Stimulated activated CD8-positive, alpha-beta memory T cell treated with anti-CD3 and anti-CD28 coated beads, Interleukin-15, amount 100 ng/mL, for 1 hour (primary cell): ENCODE measurements at regions not wholly inside any gene's neighbourhood (a gene's known extent, or its start where the extent isn't known, plus 50 kb on each side); places are given as distances from the start of the nearest gene placed in this dataset.
"Not testable (repeated sequence)": the region's sequence is repeated elsewhere in the genome, so short reads cannot be mapped to it uniquely, and the experiment has no call there.

Experiments used
- DNase-seq: peaks from one replicate; pipeline ENCODE4 v3.0.0-alpha.2; 2020; ENCODE audit warnings: low read depth

GRCh38 chr9:41075671-41076070 is 52.8 kb downstream of the FOXD4L6 start:
- not testable (repeated sequence) for DNase-seq

GRCh38 chr9:41074356-41074942 is 54.0 kb downstream of the FOXD4L6 start:
- DNase-seq, result not testable (repeated sequence)

DNA sequence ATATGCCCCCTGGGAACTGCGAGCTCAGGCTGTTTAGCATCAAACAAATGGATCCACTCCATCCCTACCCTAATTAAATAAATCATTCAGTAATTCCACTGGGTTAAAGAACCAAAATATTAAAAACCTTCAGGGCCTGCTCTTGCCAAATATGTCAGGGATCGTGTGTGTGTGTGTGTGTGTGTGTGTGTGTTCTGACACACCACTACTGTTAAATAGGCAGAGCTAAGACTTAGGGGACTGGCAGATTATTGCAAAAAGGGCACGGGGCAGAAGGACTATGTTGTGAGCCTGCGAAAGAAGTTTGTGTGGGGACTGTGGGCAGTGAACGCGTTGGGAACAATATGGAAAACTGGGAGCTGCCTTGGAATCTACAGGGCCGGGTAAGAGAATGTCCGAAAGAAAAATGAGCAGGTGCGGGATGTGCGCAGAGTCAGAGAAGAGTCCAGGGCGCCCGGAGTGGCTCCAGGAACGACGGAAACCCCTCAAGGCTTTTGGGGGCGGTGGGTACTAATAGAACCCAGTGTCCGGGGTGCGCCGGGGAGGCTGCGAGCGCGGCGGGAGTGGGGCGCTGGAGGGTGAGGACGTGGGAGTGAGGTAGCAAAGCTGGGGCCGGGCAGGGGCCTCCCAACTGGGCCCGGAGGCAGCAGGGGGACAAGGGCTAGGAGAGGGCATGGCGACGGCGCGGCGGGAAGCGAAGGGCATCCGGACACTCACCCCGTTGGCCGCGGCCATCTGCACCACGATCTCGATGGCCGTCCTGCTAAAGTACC is 54.8 kb downstream of the FOXD4L6 start:
- DNase-seq, result not testable (repeated sequence)

GRCh38 chr9:41064125-41064795 is 64.2 kb downstream of the FOXD4L6 start:
- not testable (repeated sequence) for DNase-seq

- DNase-seq, result not testable (repeated sequence)
These were observed 65.2 kb downstream of the FOXD4L6 start for GRCh38 chr9:41063243-41063642.

- DNase-seq, result not testable (repeated sequence)
These were observed 68.9 kb downstream of the FOXD4L6 start for GRCh38 chr9:41059603-41060002.

DNA sequence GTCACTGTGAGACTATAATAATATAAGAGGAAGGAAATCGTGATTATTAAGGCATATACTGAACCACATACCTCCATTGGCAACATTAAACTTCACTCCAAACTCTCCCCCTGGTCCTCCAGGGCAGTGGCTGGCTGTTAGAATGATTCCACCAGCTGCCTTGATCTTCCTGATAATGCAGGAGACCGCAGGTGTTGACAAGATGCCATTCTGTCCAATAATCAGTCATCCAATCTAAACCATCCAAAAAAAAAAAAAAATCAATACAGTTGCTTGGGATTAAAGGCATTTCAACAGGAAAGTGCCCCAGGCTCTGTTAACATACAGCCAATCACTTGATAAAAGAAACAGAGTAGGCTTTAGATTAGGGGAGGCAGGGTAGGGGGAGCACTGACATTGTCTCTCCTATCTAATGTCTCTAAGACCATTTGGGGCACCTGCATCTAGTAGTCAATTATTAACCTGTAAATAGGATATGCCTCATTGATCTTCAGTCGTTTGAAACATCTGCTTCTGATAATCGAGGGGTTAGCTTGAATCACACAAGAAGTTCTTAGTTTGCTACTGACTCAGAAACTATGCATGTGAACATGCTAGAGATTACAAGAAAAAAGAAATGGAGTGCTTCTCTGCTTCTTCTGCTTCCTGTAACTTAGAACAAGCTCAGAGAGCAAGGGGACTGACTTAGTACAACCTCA is 74.7 kb downstream of the FOXD4L6 start:
- DNase-seq, result not testable (repeated sequence)

DNA sequence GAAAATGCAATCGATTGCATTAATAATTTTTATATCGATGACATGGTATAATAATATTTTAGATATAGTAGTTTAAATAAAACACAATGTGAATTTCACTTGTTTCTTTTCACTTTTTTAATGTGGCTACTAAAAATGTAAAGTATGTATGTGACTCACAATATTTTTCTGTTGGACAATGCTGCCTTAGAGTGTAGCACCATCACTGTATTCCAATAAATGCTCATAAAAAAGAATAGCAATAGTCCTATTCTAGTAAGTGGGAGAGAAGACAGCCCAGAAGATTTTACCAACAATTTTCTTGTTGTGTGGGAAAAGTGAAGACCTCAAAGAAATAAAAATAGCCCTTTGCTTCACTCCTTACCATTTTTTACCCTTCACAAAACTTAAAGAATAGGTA is 79.8 kb downstream of the FOXD4L6 start:
- DNase-seq, result not testable (repeated sequence)

- DNase-seq, result not testable (repeated sequence)
These were observed 80.7 kb downstream of the FOXD4L6 start for GRCh38 chr9:41047792-41048191.

DNA sequence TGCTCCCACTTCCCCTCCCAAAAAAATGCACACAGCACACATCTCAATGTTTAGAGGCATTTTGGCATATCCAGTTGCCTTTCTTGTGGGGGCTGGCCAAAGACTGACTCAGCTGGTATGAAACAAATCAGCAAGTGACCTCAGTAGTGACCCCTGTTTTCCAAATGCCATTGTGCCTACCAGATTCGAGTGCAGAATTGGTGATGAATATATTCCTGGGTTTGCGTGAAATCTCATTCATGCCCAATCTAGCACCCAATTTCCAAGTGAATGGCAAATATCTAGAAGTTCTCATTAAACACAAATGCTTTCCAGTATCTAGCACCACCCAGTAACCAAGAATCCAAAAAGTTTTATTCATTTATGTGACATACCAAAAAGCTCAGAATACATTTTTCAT is 83.6 kb downstream of the FOXD4L6 start:
- DNase-seq, result not testable (repeated sequence)

- DNase-seq, result not testable (repeated sequence)
These were observed 85.0 kb downstream of the FOXD4L6 start for GRCh38 chr9:41043433-41043832.

DNA sequence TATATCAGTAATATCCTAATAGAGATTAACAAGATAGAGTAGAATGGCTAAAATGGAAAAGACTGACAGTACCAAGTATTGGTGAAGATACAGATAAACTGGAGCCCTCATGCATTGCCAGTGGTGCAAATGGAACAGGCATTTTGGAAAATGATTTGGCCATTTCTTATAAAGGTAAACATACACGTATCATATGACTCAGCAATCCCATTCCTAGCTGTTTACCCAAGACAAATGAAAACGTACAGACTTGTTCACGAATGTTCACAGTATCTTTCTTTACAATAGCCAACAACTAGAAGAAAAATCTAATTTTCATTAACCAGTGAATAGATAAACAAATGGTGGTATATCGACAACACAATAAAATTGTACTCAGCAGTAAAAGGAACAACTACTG is 86.4 kb downstream of the FOXD4L6 start:
- DNase-seq, result not testable (repeated sequence)

DNA sequence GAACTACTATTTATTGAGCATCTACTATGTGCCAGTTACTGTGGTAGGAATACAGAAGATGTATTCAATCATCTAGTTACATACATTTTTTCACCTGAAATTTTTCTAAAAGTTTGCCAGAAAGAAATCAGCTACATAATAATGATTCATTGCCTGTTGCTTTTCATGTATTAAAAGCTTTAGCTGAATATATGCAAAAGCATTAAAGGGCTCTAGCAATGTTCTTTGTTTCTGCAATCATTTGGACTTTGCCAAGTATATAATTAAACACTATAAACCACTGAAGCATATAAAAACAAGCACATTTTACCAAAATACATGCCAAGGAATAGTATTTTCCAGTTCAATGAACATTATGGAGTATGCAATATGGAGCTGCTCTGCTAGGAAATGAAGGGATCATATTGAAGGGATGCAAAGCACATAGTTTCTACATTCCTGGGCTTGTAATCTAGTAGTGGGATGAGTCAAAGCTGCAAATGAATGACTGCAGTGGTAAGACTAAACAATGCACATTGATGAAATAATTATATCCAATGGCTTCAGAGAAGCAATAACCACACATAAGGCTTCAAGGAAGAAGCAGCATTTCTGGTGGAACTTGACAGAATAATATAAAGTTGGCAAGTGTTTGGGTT is 87.7 kb downstream of the FOXD4L6 start:
- not testable (repeated sequence) for DNase-seq

GRCh38 chr9:41035276-41035675 is 93.2 kb downstream of the FOXD4L6 start:
- DNase-seq, result not testable (repeated sequence)

- DNase-seq, result not testable (repeated sequence)
These were observed 93.7 kb downstream of the FOXD4L6 start for GRCh38 chr9:41034699-41035197.

DNA sequence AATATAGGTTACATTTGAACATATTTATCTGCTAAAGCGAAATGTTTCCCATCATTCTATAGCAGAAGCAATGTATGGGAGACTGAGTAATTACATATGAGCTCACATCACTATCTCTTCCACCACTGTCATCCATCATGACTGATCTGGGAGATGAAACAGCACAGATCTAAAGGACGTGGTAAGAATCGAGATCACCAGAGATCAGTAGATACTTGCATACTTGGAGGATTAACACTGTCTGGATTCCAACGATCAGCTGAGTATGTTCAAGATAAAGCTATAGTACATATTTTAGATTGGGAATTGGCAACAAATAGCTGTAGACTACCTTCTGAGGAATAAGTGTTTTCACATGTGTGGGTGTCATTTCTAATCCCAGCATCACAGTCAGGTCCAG is 94.6 kb downstream of the FOXD4L6 start:
- DNase-seq, result not testable (repeated sequence)

DNA sequence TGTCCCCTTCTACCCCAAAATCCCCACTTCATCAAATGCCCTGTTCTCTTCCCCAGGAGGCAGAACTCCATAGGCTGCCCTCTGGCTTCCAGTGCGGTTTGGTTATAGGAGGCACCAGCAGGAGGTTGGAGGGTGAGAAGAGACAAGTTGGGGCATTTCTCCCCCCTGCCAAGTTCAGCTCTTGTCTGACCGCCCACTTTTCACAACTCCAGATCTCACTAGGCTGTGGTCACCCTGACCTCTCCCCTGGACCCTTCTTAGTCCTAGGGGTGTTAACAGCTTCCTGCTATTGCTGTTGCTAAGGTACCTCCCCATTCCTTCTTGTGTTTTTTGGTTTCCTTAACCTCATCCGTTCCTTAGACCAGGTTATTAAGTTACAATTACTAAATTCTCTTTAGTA is 95.1 kb downstream of the FOXD4L6 start:
- DNase-seq, result not testable (repeated sequence)

GRCh38 chr9:41026912-41027676 is 101.4 kb downstream of the FOXD4L6 start:
- DNase-seq, result not testable (repeated sequence)

GRCh38 chr9:41022365-41022764 is 106.1 kb downstream of the FOXD4L6 start:
- not testable (repeated sequence) for DNase-seq

GRCh38 chr9:41019858-41020562 is 108.5 kb downstream of the FOXD4L6 start:
- not testable (repeated sequence) for DNase-seq
